Caco-2 (cell line): ENCODE measurements at regions not wholly inside any gene's neighbourhood (a gene's known extent, or its start where the extent isn't known, plus 50 kb on each side); places are given as distances from the start of the nearest gene placed in this dataset.

ENCODE experiments used
- BruUV-seq: library from RNA; stranded (reverse); fragments of 400-500 nt; replicated peaks from 2 replicates; lab custom pipeline; 2021; lab: Mats Ljungman, UMichigan
- CTCF ChIA-PET: fragments of 300-600 bp; sonication (Branson Sonifier 250); formaldehyde crosslinking; loops from one replicate; lab custom pipeline; 2022; ENCODE audit warnings: antibody characterized with exemption; lab: Charles Lee
- POLR2A ChIA-PET: fragments of 300-600 bp; sonication (Branson Sonifier 250); formaldehyde crosslinking; loops from one replicate; lab custom pipeline; 2022; ENCODE audit warnings: antibody characterized with exemption; lab: Charles Lee
- DNase-seq, 2 experiments: peaks; one replicate each; pipeline versions ENCODE4 v3.0.0 to v3.0.0-alpha.2; 2020 to 2022
- H3K27me3 ChIP-seq: replicated peaks from 2 replicates; pipeline ENCODE4 v1.6.0; 2011; ENCODE audit warnings: low read length; ENCODE audit not compliant: control insufficient read depth, insufficient read depth
- H3K36me3 ChIP-seq: 2 replicates; pipeline ENCODE4 v1.5.1; 2011; ENCODE audit warnings: low read length; ENCODE audit not compliant: control insufficient read depth, insufficient read depth
- H3K4me1 ChIP-seq: fragments of 250-450 bp; sonication (Bioruptor Pico); 2 replicates; pipeline ENCODE4 v1.5.1; 2020; ENCODE audit warnings: mild to moderate bottlenecking
- H3K4me3 ChIP-seq: 2 replicates; pipeline ENCODE4 v1.5.1; 2011; ENCODE audit warnings: low read depth, mild to moderate bottlenecking, control low read depth, low read length
- H3K9me3 ChIP-seq: fragments of 250-450 bp; sonication (Bioruptor Pico); 2 replicates; pipeline ENCODE4 v1.5.1; 2020; ENCODE audit warnings: mild to moderate bottlenecking, moderate library complexity
- H3K27ac Mint-ChIP-seq: one replicate; pipeline ENCODE4 v1.8.0; 2022; ENCODE audit warnings: mixed read lengths; ENCODE audit not compliant: unreplicated experiment
- H3K27me3 Mint-ChIP-seq: one replicate; pipeline ENCODE4 v1.8.0; 2022; ENCODE audit warnings: mixed read lengths; ENCODE audit not compliant: insufficient read depth, unreplicated experiment
- H3K36me3 Mint-ChIP-seq: one replicate; pipeline ENCODE4 v1.8.0; 2022; ENCODE audit warnings: mild to moderate bottlenecking, mixed read lengths; ENCODE audit not compliant: insufficient read depth, unreplicated experiment
- H3K4me1 Mint-ChIP-seq: one replicate; pipeline ENCODE4 v1.8.0; 2022; ENCODE audit warnings: low read depth, mixed read lengths; ENCODE audit not compliant: unreplicated experiment
- H3K4me3 Mint-ChIP-seq: one replicate; pipeline ENCODE4 v1.8.0; 2022; ENCODE audit warnings: mild to moderate bottlenecking, moderate library complexity, mixed read lengths; ENCODE audit not compliant: unreplicated experiment
- H3K9me3 Mint-ChIP-seq: one replicate; pipeline ENCODE4 v1.8.0; 2022; ENCODE audit warnings: mixed read lengths; ENCODE audit not compliant: unreplicated experiment
- intact Hi-C: fragments of 100-400 bp; cut with micrococcal nuclease; formaldehyde crosslinking; loops from one replicate; pipeline ENCODE4 v1.10.0; 2022; ENCODE audit not compliant: unreplicated experiment
- TF ChIP-seq, protein P1 (sequence below), 2 experiments: fragments of 200-600 bp in 1 of 2; IDR thresholded peaks; 1 replicate in 1 of 2; 2 replicates in 1 of 2; pipeline versions ENCODE4 v1.5.1 to v1.8.0; 2011 to 2022; ENCODE audit warnings: antibody characterized with exemption in 1 of 2, control low read depth in 1 of 2, inconsistent platforms in 1 of 2, low read depth in 1 of 2, low read length in 1 of 2, mild to moderate bottlenecking in 1 of 2, moderate library complexity in 1 of 2; ENCODE audit not compliant: insufficient read depth in 1 of 2, severe bottlenecking in 1 of 2, unreplicated experiment in 1 of 2

DNA sequence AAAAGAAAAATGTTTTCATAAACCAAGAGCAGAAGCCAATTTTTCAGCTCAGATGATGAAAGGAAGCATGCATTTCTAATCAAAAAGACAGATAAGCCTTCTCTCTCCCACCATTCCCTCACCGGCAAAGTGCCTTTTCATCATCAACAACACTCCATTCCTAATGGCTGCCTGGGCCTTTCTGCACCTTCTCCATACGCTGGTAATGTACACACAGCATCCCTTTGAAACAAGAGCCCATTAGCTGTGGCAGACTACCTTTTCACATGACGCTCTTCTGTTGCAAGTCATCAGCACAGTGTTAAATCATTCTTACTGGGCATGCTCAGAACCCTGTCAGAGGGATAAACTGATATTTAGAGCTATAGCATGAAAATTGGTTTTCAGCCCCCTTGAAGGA is 408.9 kb downstream of the MEIS1 start:
- Histone ChIP-seq H3K4me1 (peaks cover 22% of the 10 kb centered on the region), H3K9me3 (no peaks in the 10 kb centered on the region), H3K4me3 (no peak overlapping the region), H3K27me3 (no peaks in the 10 kb centered on the region), H3K36me3 (no peaks in the 10 kb centered on the region)
- intact Hi-C loops, result no loop called here
- Mint-ChIP-seq H3K27ac (no peak overlapping the region), H3K4me1 (peaks cover 14% of the 10 kb centered on the region), H3K36me3 (no peaks in the 10 kb centered on the region), H3K4me3 (no peak overlapping the region), H3K27me3 (no peaks in the 10 kb centered on the region), H3K9me3 (no peaks in the 10 kb centered on the region)
- BruUV-seq, result no TSS peak
- ChIA-PET CTCF (interaction anchor here (0.6 kb wide), 1 partner anchor 258 kb away, joined by 6 read pairs; no protein-coding TSS in a partner anchor), POLR2A (no interaction called here)
- DNase-seq, result no peak
- TF ChIP-seq, protein P1, sequence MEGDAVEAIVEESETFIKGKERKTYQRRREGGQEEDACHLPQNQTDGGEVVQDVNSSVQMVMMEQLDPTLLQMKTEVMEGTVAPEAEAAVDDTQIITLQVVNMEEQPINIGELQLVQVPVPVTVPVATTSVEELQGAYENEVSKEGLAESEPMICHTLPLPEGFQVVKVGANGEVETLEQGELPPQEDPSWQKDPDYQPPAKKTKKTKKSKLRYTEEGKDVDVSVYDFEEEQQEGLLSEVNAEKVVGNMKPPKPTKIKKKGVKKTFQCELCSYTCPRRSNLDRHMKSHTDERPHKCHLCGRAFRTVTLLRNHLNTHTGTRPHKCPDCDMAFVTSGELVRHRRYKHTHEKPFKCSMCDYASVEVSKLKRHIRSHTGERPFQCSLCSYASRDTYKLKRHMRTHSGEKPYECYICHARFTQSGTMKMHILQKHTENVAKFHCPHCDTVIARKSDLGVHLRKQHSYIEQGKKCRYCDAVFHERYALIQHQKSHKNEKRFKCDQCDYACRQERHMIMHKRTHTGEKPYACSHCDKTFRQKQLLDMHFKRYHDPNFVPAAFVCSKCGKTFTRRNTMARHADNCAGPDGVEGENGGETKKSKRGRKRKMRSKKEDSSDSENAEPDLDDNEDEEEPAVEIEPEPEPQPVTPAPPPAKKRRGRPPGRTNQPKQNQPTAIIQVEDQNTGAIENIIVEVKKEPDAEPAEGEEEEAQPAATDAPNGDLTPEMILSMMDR (IDR thresholded peaks at IDR 0.05; ENCODE audit: insufficient read depth in 1 of 2, low read depth in 1 of 2, low read length in 1 of 2, severe bottlenecking in 1 of 2, unreplicated experiment in 1 of 2), result no peak

DNA sequence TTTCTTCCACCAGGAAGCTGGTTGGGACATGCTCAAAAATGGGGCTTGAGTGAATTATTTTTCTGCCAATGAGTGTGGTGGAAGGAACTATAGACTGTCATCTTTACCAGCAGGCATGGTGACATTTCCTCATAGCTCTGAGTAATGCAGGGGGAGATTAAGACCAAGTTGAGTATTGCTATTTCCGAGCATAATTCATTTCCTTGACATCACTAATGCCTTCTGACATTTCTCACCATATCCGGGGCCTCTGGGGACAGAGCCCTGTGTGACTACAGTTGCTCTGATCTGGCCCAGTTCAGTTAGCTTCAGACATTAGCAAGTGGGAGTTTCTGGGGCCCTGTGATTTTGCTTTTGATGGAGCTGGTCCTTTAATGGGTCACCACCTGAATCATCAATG is 410.4 kb downstream of the MEIS1 start:
- Mint-ChIP-seq H3K4me3 (no peak overlapping the region), H3K4me1 (peaks cover 7% of the 10 kb centered on the region), H3K27me3 (no peaks in the 10 kb centered on the region), H3K9me3 (no peaks in the 10 kb centered on the region), H3K36me3 (no peaks in the 10 kb centered on the region), H3K27ac (no peak overlapping the region)
- Histone ChIP-seq H3K4me3 (no peak overlapping the region), H3K27me3 (no peaks in the 10 kb centered on the region), H3K4me1 (peaks cover 12% of the 10 kb centered on the region), H3K9me3 (no peaks in the 10 kb centered on the region), H3K36me3 (no peaks in the 10 kb centered on the region)
- CTCF ChIA-PET, result no interaction called here
- no TSS peak for BruUV-seq
- TF ChIP-seq, protein P1 (IDR thresholded peaks at IDR 0.05; ENCODE audit: insufficient read depth in 1 of 2, low read depth in 1 of 2, low read length in 1 of 2, severe bottlenecking in 1 of 2, unreplicated experiment in 1 of 2), result no peak
- intact Hi-C loops, result no loop called here
- DNase-seq, result no peak
- POLR2A ChIA-PET, result no interaction called here

DNA sequence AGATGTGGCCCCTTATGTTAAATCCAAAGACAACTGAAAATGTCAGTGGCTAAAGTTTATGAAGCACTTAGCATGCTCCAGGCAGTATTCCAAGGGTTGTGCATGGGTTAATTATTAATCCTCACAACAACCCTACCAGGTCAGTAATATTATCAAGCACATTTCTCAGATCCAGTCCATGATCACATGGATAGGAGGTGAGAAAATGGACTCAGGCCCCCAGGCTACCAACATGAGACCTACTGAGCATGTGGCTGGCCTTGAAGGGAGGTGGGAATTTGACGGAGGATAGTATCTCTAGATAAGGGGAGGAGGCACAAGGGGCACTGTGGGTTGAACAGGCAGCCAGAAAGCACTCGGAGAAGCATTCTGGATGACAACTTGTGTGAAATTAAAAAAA is 412.0 kb downstream of the MEIS1 start:
- peaks cover 10% of the 10 kb centered on the region; the same call in 1 of the 2 replicates for H3K4me1 ChIP-seq
- DNase-seq, result peak in 1 of 2 experiments; percentile 18
- H3K36me3 ChIP-seq, result no peaks in the 10 kb centered on the region
- Mint-ChIP-seq H3K27ac (no peak overlapping the region), H3K4me3 (no peak overlapping the region), H3K4me1 (peaks cover 7% of the 10 kb centered on the region), H3K27me3 (no peaks in the 10 kb centered on the region), H3K36me3 (no peaks in the 10 kb centered on the region), H3K9me3 (no peaks in the 10 kb centered on the region)
- intact Hi-C loops, result no loop called here
- ChIA-PET CTCF (no interaction called here), POLR2A (no interaction called here)
- no peaks in the 10 kb centered on the region for H3K9me3 ChIP-seq
- H3K4me3 ChIP-seq, result no peak overlapping the region
- TF ChIP-seq, protein P1 (IDR thresholded peaks at IDR 0.05; ENCODE audit: insufficient read depth in 1 of 2, low read depth in 1 of 2, low read length in 1 of 2, severe bottlenecking in 1 of 2, unreplicated experiment in 1 of 2), result no peak
- BruUV-seq, result no TSS peak
- no peaks in the 10 kb centered on the region for H3K27me3 ChIP-seq
